NCI-H345 (cell line): ENCODE measurements at regions not wholly inside any gene's neighbourhood (a gene's known extent, or its start where the extent isn't known, plus 50 kb on each side); places are given as distances from the start of the nearest gene placed in this dataset.

Experiments used
- DNase-seq: peaks from one replicate; lab custom pipeline; 2025; lab: John Stamatoyannopoulos, UW

- DNase-seq, result no peak
These were observed 95.4 kb downstream of the RMI2 start for GRCh38 chr16:11440657-11441012.

GRCh38 chr16:11445486-11445885 lies 100.2 kb downstream of the RMI2 start:
- no peak for DNase-seq

- DNase-seq, result peak; percentile 73
These were observed 101.4 kb downstream of the RMI2 start for GRCh38 chr16:11446566-11447119.

GRCh38 chr16:11447272-11447671 lies 102.0 kb downstream of the RMI2 start:
- DNase-seq, result no peak

GRCh38 chr16:11447836-11448235 lies 102.6 kb downstream of the RMI2 start:
- no peak for DNase-seq

GRCh38 chr16:11448796-11449416 lies 103.6 kb downstream of the RMI2 start:
- DNase-seq, result peak; percentile 7

- no peak for DNase-seq
These were observed 104.5 kb downstream of the RMI2 start for GRCh38 chr16:11449716-11450115.

GRCh38 chr16:11450136-11450535 lies 104.9 kb downstream of the RMI2 start:
- no peak for DNase-seq

- DNase-seq, result no peak
These were observed 107.0 kb downstream of the RMI2 start for GRCh38 chr16:11452298-11452697.

GRCh38 chr16:11452746-11453389 lies 107.6 kb downstream of the RMI2 start:
- no peak for DNase-seq

GRCh38 chr16:11456741-11457140 lies 111.5 kb downstream of the RMI2 start:
- no peak for DNase-seq

GRCh38 chr16:11459722-11460121 lies 114.5 kb downstream of the RMI2 start:
- DNase-seq, result no peak

GRCh38 chr16:11460820-11461594 lies 115.7 kb downstream of the RMI2 start:
- DNase-seq, result no peak

GRCh38 chr16:11461595-11461990 lies 116.3 kb downstream of the RMI2 start:
- no peak for DNase-seq

GRCh38 chr16:11462036-11462435 lies 116.8 kb downstream of the RMI2 start:
- no peak for DNase-seq

GRCh38 chr16:11462861-11463260 lies 117.6 kb downstream of the RMI2 start:
- DNase-seq, result no peak

GRCh38 chr16:11464241-11464640 lies 119.0 kb downstream of the RMI2 start:
- DNase-seq, result no peak

GRCh38 chr16:11465675-11466074 lies 120.4 kb downstream of the RMI2 start:
- no peak for DNase-seq

- no peak for DNase-seq
These were observed 115.9 kb downstream of the LITAF start for GRCh38 chr16:11470676-11471415.

- DNase-seq, result no peak
These were observed 115.2 kb downstream of the LITAF start for GRCh38 chr16:11471548-11471947.

GRCh38 chr16:11472410-11472809 lies 114.3 kb downstream of the LITAF start:
- DNase-seq, result no peak

- DNase-seq, result no peak
These were observed 113.9 kb downstream of the LITAF start for GRCh38 chr16:11472851-11473250.
